ENCODE measurements at regions not wholly inside any gene's neighbourhood (a gene's known extent, or its start where the extent isn't known, plus 50 kb on each side); places are given as distances from the start of the nearest gene placed in this dataset.

- H3K27ac ChIP-seq = no peak overlapping the region
- no peaks in the 10 kb centered on the region for H3K4me1 ChIP-seq (ENCODE audit: control insufficient read depth in 1 of 2, insufficient read depth in 1 of 2, low read depth in 1 of 2, low read length in 1 of 2)
- H3K4me3 ChIP-seq (ENCODE audit: low read depth in 1 of 2, low read length in 1 of 2) = no peak overlapping the region
- no peak for TF ChIP-seq CTCF (IDR thresholded peaks at IDR 0.05)
- H3K27me3 ChIP-seq = no peaks in the 10 kb centered on the region
- H3K36me3 ChIP-seq = no peaks in the 10 kb centered on the region
- peaks cover 4% of the 10 kb centered on the region for H3K9me3 ChIP-seq
Measured at GRCh38 chr3:87873136-87873535, 185.7 kb downstream of the CGGBP1 start.

GRCh38 chr3:87867001-87867400, 191.8 kb downstream of the CGGBP1 start:
- no peak overlapping the region for H3K4me3 ChIP-seq (ENCODE audit: low read depth in 1 of 2, low read length in 1 of 2)
- peaks cover 4% of the 10 kb centered on the region for H3K9me3 ChIP-seq
- no peaks in the 10 kb centered on the region for H3K36me3 ChIP-seq
- H3K27me3 ChIP-seq = no peaks in the 10 kb centered on the region
- H3K27ac ChIP-seq = no peak overlapping the region
- no peak for TF ChIP-seq CTCF (IDR thresholded peaks at IDR 0.05)
- H3K4me1 ChIP-seq (ENCODE audit: control insufficient read depth in 1 of 2, insufficient read depth in 1 of 2, low read depth in 1 of 2, low read length in 1 of 2) = no peaks in the 10 kb centered on the region

- Histone ChIP-seq H3K9me3 (no peaks in the 10 kb centered on the region), H3K27me3 (no peaks in the 10 kb centered on the region), H3K4me1 (ENCODE audit: control insufficient read depth in 1 of 2, insufficient read depth in 1 of 2, low read depth in 1 of 2, low read length in 1 of 2) (peaks cover 0 to 9% of the 10 kb centered on the region in 2 experiments), H3K27ac (no peak overlapping the region), H3K4me3 (ENCODE audit: low read depth in 1 of 2, low read length in 1 of 2) (no peak overlapping the region), H3K36me3 (no peaks in the 10 kb centered on the region)
- TF ChIP-seq CTCF (IDR thresholded peaks at IDR 0.05) = no peak
Measured at GRCh38 chr3:87856126-87856525, 202.7 kb downstream of the CGGBP1 start.

- Histone ChIP-seq H3K9me3 (no peaks in the 10 kb centered on the region), H3K27me3 (no peaks in the 10 kb centered on the region), H3K36me3 (no peaks in the 10 kb centered on the region), H3K4me3 (ENCODE audit: low read depth in 1 of 2, low read length in 1 of 2) (no peak overlapping the region), H3K4me1 (ENCODE audit: control insufficient read depth in 1 of 2, insufficient read depth in 1 of 2, low read depth in 1 of 2, low read length in 1 of 2) (peaks cover 0 to 9% of the 10 kb centered on the region in 2 experiments), H3K27ac (no peak overlapping the region)
- no peak for TF ChIP-seq CTCF (IDR thresholded peaks at IDR 0.05)
Measured at GRCh38 chr3:87855616-87856015, 203.2 kb downstream of the CGGBP1 start.

GRCh38 chr3:87855211-87855610, 203.6 kb downstream of the CGGBP1 start:
- Histone ChIP-seq H3K27ac (no peak overlapping the region), H3K4me3 (ENCODE audit: low read depth in 1 of 2, low read length in 1 of 2) (no peak overlapping the region), H3K27me3 (no peaks in the 10 kb centered on the region), H3K36me3 (no peaks in the 10 kb centered on the region), H3K9me3 (no peaks in the 10 kb centered on the region), H3K4me1 (ENCODE audit: control insufficient read depth in 1 of 2, insufficient read depth in 1 of 2, low read depth in 1 of 2, low read length in 1 of 2) (peaks cover 0 to 9% of the 10 kb centered on the region in 2 experiments)
- TF ChIP-seq CTCF (IDR thresholded peaks at IDR 0.05) = no peak

- Histone ChIP-seq H3K27ac (no peak overlapping the region), H3K36me3 (no peaks in the 10 kb centered on the region), H3K27me3 (no peaks in the 10 kb centered on the region), H3K9me3 (no peaks in the 10 kb centered on the region), H3K4me3 (ENCODE audit: low read depth in 1 of 2, low read length in 1 of 2) (no peak overlapping the region), H3K4me1 (ENCODE audit: control insufficient read depth in 1 of 2, insufficient read depth in 1 of 2, low read depth in 1 of 2, low read length in 1 of 2) (no peaks in the 10 kb centered on the region)
- no peak for TF ChIP-seq CTCF (IDR thresholded peaks at IDR 0.05)
Measured at GRCh38 chr3:87848003-87848402, 210.8 kb downstream of the CGGBP1 start.
